MM.1S (cell line): ENCODE measurements at regions not wholly inside any gene's neighbourhood (a gene's known extent, or its start where the extent isn't known, plus 50 kb on each side); places are given as distances from the start of the nearest gene placed in this dataset.

ENCODE experiments used
- DNase-seq: peaks from one replicate; pipeline ENCODE4 v3.0.0-alpha.2; 2015
- H2AFZ ChIP-seq: fragments of 300-600 bp; sonication (generic); 2 replicates; pipeline ENCODE4 v1.6.0; 2016; ENCODE audit warnings: antibody characterized with exemption, low read length
- H3F3A ChIP-seq: fragments of 300-600 bp; sonication (generic); 2 replicates; pipeline ENCODE4 v1.6.1; 2016; ENCODE audit warnings: mild to moderate bottlenecking, antibody characterized with exemption, low read length, moderate library complexity, mixed read lengths; ENCODE audit not compliant: insufficient read depth
- H3K27ac ChIP-seq: fragments of 300-600 bp; sonication (generic); 2 replicates; pipeline ENCODE4 v1.5.1; 2016; ENCODE audit warnings: mild to moderate bottlenecking, low read length
- H3K27me3 ChIP-seq: fragments of 300-600 bp; sonication (generic); replicated peaks from 2 replicates; pipeline ENCODE4 v1.6.0; 2016; ENCODE audit warnings: low read length; ENCODE audit not compliant: insufficient read depth
- H3K36me3 ChIP-seq: fragments of 300-600 bp; sonication (generic); replicated peaks from 2 replicates; pipeline ENCODE4 v1.6.1; 2016; ENCODE audit warnings: mild to moderate bottlenecking, low read length, mixed read lengths; ENCODE audit not compliant: insufficient read depth
- H3K4me1 ChIP-seq: fragments of 300-600 bp; sonication (generic); 2 replicates; pipeline ENCODE4 v1.6.1; 2016; ENCODE audit warnings: low read length, mixed read lengths
- H3K4me2 ChIP-seq: fragments of 300-600 bp; sonication (generic); 2 replicates; pipeline ENCODE4 v1.6.0; 2016; ENCODE audit warnings: low read depth, low read length
- H3K4me3 ChIP-seq: fragments of 300-600 bp; sonication (generic); 2 replicates; pipeline ENCODE4 v1.5.1; 2016; ENCODE audit warnings: low read length, mixed read lengths
- H3K79me2 ChIP-seq: fragments of 300-600 bp; sonication (generic); 2 replicates; pipeline ENCODE4 v1.6.1; 2016; ENCODE audit warnings: mixed run types, low read length, mixed read lengths
- H3K9ac ChIP-seq: fragments of 300-600 bp; sonication (generic); 2 replicates; pipeline ENCODE4 v1.6.1; 2016; ENCODE audit warnings: low read length, mixed read lengths
- H3K9me2 ChIP-seq: fragments of 300-600 bp; sonication (generic); replicated peaks from 2 replicates; pipeline ENCODE4 v1.6.1; 2016; ENCODE audit warnings: mild to moderate bottlenecking, low read length, mixed read lengths; ENCODE audit not compliant: insufficient read depth
- H3K9me3 ChIP-seq: fragments of 300-600 bp; sonication (generic); replicated peaks from 2 replicates; pipeline ENCODE4 v1.6.1; 2016; ENCODE audit warnings: mild to moderate bottlenecking, low read length, mixed read lengths; ENCODE audit not compliant: insufficient read depth
- H4K20me1 ChIP-seq: fragments of 300-600 bp; sonication (generic); 2 replicates; pipeline ENCODE4 v1.6.1; 2016; ENCODE audit warnings: mild to moderate bottlenecking, low read length, moderate library complexity, mixed read lengths; ENCODE audit not compliant: insufficient read depth
- EZH2 ChIP-seq: fragments of 300-600 bp; sonication (generic); optimal IDR thresholded peaks from 2 replicates; pipeline ENCODE3; 2017; ENCODE audit warnings: low read depth, mild to moderate bottlenecking, antibody characterized with exemption, low read length, mixed read lengths
- EZH2phosphoT487 ChIP-seq: fragments of 300-600 bp; sonication (generic); IDR thresholded peaks from 2 replicates; pipeline ENCODE4 v1.6.1; 2018; ENCODE audit warnings: antibody characterized with exemption, low read length
- TF ChIP-seq, protein P1 (sequence below): fragments of 300-600 bp; sonication (generic); IDR thresholded peaks from 2 replicates; pipeline ENCODE4 v1.5.1; 2016; ENCODE audit warnings: antibody characterized with exemption, low read length, mixed read lengths

DNA sequence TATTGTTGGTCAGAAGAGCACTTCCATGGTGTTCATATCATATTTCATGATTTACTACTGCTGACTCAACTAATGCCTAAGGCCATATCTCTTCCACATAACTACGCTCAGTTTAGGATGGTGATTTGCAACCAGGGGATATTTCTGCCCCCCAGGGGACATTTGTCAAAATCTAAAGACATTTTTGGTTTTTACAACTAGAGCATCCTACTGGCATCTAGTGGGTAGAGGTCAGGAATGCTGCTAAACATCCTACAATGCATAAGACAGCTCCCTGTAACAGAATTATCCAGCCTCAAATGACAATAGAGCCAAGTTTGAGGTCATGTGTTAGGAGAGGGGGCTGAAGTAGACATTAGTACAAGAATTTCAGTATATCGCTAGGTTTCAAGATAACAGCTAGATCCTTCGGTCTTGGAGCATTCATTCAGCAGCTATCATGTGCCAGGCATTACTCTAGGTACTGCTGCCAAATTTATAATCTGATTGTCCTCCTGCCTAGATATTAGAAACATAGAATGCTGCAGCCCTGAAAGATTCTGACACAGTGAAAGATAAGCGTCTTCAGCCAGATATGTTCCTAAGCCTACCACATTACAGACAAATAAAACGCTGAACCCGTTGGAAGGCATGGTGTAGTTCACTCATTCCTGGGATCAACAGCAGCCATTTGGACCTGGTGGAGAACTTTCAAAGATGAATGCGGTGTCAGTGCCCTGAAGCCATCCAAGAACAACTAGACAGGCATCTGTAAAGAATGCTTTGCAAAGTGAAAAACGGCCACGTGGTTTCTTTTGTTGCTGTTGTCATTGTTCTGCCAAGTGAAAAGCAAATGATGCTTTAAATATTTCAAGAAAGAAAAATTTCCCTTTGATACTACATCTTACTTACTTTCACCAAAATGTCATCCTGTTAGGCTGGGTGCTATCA, 55.5 kb upstream of the FST start:
- Histone ChIP-seq H3K36me3 (no peaks in the 10 kb centered on the region), H3F3A (no peaks in the 10 kb centered on the region), H3K4me3 (no peak overlapping the region), H2AFZ (no peak overlapping the region), H3K27ac (no peak overlapping the region), H3K9me3 (no peaks in the 10 kb centered on the region), H3K9me2 (no peaks in the 10 kb centered on the region), H3K9ac (no peak overlapping the region), H3K4me1 (no peaks in the 10 kb centered on the region), H3K79me2 (no peaks in the 10 kb centered on the region), H4K20me1 (no peaks in the 10 kb centered on the region), H3K27me3 (no peaks in the 10 kb centered on the region), H3K4me2 (no peak overlapping the region)
- no peak for DNase-seq
- TF ChIP-seq, protein P1, sequence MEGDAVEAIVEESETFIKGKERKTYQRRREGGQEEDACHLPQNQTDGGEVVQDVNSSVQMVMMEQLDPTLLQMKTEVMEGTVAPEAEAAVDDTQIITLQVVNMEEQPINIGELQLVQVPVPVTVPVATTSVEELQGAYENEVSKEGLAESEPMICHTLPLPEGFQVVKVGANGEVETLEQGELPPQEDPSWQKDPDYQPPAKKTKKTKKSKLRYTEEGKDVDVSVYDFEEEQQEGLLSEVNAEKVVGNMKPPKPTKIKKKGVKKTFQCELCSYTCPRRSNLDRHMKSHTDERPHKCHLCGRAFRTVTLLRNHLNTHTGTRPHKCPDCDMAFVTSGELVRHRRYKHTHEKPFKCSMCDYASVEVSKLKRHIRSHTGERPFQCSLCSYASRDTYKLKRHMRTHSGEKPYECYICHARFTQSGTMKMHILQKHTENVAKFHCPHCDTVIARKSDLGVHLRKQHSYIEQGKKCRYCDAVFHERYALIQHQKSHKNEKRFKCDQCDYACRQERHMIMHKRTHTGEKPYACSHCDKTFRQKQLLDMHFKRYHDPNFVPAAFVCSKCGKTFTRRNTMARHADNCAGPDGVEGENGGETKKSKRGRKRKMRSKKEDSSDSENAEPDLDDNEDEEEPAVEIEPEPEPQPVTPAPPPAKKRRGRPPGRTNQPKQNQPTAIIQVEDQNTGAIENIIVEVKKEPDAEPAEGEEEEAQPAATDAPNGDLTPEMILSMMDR = no peak
- no peak for TF ChIP-seq EZH2phosphoT487
- TF ChIP-seq EZH2 = no peak

DNA sequence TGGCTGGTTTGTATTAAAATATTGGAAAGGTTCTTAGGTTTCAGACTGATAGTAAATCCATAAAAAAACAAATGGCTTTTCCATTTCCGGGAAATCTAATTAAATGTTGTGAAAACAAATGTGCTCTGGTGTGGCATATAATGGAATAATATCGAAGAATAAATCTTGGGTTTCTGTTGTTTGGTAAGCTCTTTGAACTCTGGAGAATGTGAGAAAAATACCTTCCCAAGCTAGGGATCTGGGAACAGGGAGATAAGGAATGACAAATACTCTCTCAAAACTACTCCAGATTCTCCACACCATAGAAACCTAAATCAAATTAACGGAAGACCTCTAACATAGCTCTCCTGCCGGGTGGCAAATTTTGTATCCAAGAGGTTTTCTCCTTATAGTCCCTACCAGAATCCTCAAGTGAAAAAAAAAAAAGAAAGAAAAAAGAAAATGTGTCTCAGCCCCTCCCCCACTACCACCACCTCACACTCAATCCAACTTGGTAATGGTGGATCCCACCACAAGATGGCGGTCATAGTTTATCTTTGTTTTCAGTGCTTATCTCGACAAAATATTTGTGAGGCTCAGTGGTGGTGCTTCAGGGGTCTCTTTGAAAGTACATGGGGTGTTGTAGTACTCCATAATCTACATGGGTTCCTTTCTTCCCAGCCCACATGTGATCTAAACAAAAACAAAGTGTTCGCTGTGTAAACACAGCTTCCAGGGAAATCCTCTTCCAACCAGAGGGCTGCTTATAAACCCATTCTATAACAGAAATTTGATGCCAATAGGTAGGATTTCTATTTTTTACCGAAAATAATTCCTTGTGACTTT, 54.5 kb upstream of the FST start:
- Histone ChIP-seq H3K27ac (no peak overlapping the region), H3K9me3 (no peaks in the 10 kb centered on the region), H3F3A (no peaks in the 10 kb centered on the region), H3K4me3 (no peak overlapping the region), H2AFZ (no peak overlapping the region), H3K79me2 (no peaks in the 10 kb centered on the region), H4K20me1 (no peaks in the 10 kb centered on the region), H3K36me3 (no peaks in the 10 kb centered on the region), H3K9ac (no peak overlapping the region), H3K4me2 (no peak overlapping the region), H3K9me2 (no peaks in the 10 kb centered on the region), H3K4me1 (no peaks in the 10 kb centered on the region), H3K27me3 (no peaks in the 10 kb centered on the region)
- peak; percentile 47 for DNase-seq
- TF ChIP-seq EZH2phosphoT487 = no peak
- TF ChIP-seq, protein P1 = peak; percentile 61

DNA sequence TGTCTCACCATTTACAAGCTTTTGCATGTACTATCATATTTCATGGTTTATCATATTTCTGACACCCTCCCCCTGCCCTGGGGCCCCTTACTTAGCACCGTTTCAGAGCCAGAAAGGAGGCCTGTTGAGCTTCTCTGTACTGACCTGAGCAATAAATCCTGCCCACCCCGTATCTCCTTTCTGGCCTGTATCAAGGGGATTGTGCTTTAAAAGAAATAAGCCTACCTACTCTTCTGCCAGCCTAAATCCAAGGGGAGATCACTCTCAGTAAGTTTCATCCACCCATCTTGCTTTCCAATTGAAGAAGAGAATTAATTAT, 54.0 kb upstream of the FST start:
- H3F3A ChIP-seq = no peaks in the 10 kb centered on the region
- H3K27ac ChIP-seq = no peak overlapping the region
- H3K9ac ChIP-seq = no peak overlapping the region
- no peak overlapping the region for H3K4me2 ChIP-seq
- H3K36me3 ChIP-seq = no peaks in the 10 kb centered on the region
- H3K4me3 ChIP-seq = no peak overlapping the region
- no peaks in the 10 kb centered on the region for H3K4me1 ChIP-seq
- no peaks in the 10 kb centered on the region for H3K9me3 ChIP-seq
- no peaks in the 10 kb centered on the region for H4K20me1 ChIP-seq
- H3K79me2 ChIP-seq = no peaks in the 10 kb centered on the region
- TF ChIP-seq EZH2phosphoT487 = no peak
- TF ChIP-seq EZH2 = no peak
- TF ChIP-seq, protein P1 = no peak
- no peaks in the 10 kb centered on the region for H3K9me2 ChIP-seq
- DNase-seq = no peak
- no peaks in the 10 kb centered on the region for H3K27me3 ChIP-seq
- no peak overlapping the region for H2AFZ ChIP-seq
